Stomach (tissue), 8 donors: ENCODE measurements at regions not wholly inside any gene's neighbourhood (a gene's known extent, or its start where the extent isn't known, plus 50 kb on each side); places are given as distances from the start of the nearest gene placed in this dataset.
A peak's percentile ranks its signal among the peaks of the same experiment; 100 is the strongest.

Experiments
- DNase-seq, 2 donors: peaks; one replicate each; pipeline versions ENCODE4 v3.0.0 to v3.0.0-alpha.2; 2013 to 2019
- H3K27ac ChIP-seq, 5 donors: fragments of 200-600 bp in 4 of 5; sonication (generic) in 4 of 5; one replicate each; pipeline ENCODE4 v1.5.1; 2013 to 2019; ENCODE audit warnings: mild to moderate bottlenecking in 1 of 5, moderate library complexity in 1 of 5
- H3K27me3 ChIP-seq, 3 donors: fragments of 200-600 bp; sonication (generic); one replicate each; pipeline ENCODE4 v1.5.1; 2017 to 2019; ENCODE audit warnings: mixed run types in 1 of 3
- H3K36me3 ChIP-seq, 4 donors: fragments of 200-600 bp; sonication (generic); 1 replicate in 3 of 4; 2 replicates in 1 of 4; pipeline ENCODE4 v1.5.1; 2016 to 2019
- H3K4me1 ChIP-seq, 4 donors: fragments of 200-600 bp; sonication (generic); one replicate each; pipeline ENCODE4 v1.5.1; 2016 to 2019
- H3K4me3 ChIP-seq, 4 donors: fragments of 200-600 bp; sonication (generic) in 3 of 4; one replicate each; pipeline ENCODE4 v1.5.1; 2016 to 2019; ENCODE audit warnings: mild to moderate bottlenecking in 1 of 4
- H3K9me3 ChIP-seq, 4 donors: fragments of 200-600 bp; sonication (generic); one replicate each; pipeline ENCODE4 v1.5.1; 2016 to 2019
- CTCF ChIP-seq, 7 experiments: fragments of 450-650 bp in 4 of 7; fragments of 200-600 bp in 3 of 7; sonication (generic) in 3 of 7; IDR thresholded peaks; one replicate each; pipeline ENCODE4 v1.5.1; 2016 to 2019; ENCODE audit warnings: antibody characterized with exemption in 7 of 7, control low read depth in 2 of 7, mild to moderate bottlenecking in 1 of 7
- EP300 ChIP-seq: sonication (generic); formaldehyde crosslinking; IDR thresholded peaks from one replicate; pipeline ENCODE4 v1.6.1; 2017; ENCODE audit warnings: antibody characterized with exemption
- POLR2A ChIP-seq, 4 donors: fragments of 450-650 bp; IDR thresholded peaks; one replicate each; pipeline ENCODE4 v1.6.1; 2016; ENCODE audit warnings: antibody characterized with exemption in 4 of 4, control low read depth in 2 of 4, mild to moderate bottlenecking in 1 of 4, moderate library complexity in 1 of 4
- POLR2AphosphoS5 ChIP-seq, 3 donors: sonication (generic); formaldehyde crosslinking; IDR thresholded peaks; one replicate each; pipeline ENCODE4 v1.6.1; 2016; ENCODE audit warnings: antibody characterized with exemption in 3 of 3
- WGBS, 5 donors: extraction: QIAGEN DNeasy Blood & Tissue Kit in 3 of 5; methylation state at CpG; one replicate each; pipeline versions ENCODE4 v1.1.5 to v1.1.7; 2013 to 2018; 5-methylcytosine and 5-hydroxymethylcytosine counted together
- intact Hi-C: fragments of 100-400 bp; cut with DNase I; formaldehyde crosslinking; loops from one replicate; pipeline ENCODE4 v1.15.1; 2023; ENCODE audit warnings: low total_unique reads
- donor health status: healthy with polysubstance abuse.
- donor health status: Bipolar disorder and iron deficiency.
- donor health status: healthy.

DNA sequence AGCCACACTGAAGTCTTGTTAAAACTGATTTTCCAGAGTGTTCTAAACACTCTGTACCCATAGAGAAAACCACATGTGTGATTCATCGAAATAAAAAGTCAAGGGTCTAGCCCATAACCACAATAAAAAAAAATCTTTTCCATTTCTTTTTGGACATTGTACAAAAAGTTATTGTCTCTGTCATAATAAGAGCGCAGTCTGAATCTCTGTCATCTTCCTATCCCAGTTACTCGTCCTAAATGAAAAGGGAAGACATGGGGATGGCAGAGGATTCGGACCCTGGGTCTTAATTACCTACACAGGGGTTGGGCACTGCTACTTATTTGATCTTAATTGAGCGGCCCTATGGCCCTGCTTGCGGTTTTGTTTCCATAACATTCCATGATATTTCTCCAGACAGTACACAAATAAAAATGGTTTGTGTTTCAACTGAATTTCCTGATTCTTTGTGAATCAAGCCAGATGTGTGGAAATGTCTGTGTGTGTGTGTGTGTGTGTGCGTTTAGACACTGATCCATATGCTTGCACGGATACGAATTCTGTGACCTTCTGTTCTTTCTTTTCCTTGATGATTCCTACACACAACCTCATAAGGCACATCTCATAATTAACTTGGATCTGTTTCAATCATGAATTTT, 133.4 kb upstream of the SPATS2L start:
- TF ChIP-seq POLR2AphosphoS5 (IDR thresholded peaks at IDR 0.05) (no peak), EP300 (no peak)
- peak in 1 of 2 donors; percentile 53 for DNase-seq
- H3K27me3 ChIP-seq, result no peaks in the 10 kb centered on the region
- H3K4me3 ChIP-seq, result no peak overlapping the region
- H3K36me3 ChIP-seq, result no peaks in the 10 kb centered on the region
- no peaks in the 10 kb centered on the region for H3K4me1 ChIP-seq
- no peaks in the 10 kb centered on the region for H3K9me3 ChIP-seq
- intact Hi-C loops, result no loop called here
- no peak overlapping the region for H3K27ac ChIP-seq
- 81 to 86% (median 84%) methylated on average over 9 of the region's 9 CpGs for WGBS, 5 donors

GRCh38 chr2:200173691-200174090, 132.8 kb upstream of the SPATS2L start:
- Histone ChIP-seq H3K27ac (no peak overlapping the region), H3K36me3 (no peaks in the 10 kb centered on the region), H3K4me3 (no peak overlapping the region), H3K27me3 (no peaks in the 10 kb centered on the region), H3K4me1 (no peaks in the 10 kb centered on the region), H3K9me3 (no peaks in the 10 kb centered on the region)
- no peak for TF ChIP-seq CTCF (IDR thresholded peaks at IDR 0.05)
- TF ChIP-seq EP300, result no peak
- no peak for TF ChIP-seq POLR2A (IDR thresholded peaks at IDR 0.05)
- TF ChIP-seq POLR2AphosphoS5 (IDR thresholded peaks at IDR 0.05), result no peak
- intact Hi-C loops, result no loop called here
- 87 to 97% (median 90%) methylated on average over 3 of the region's 3 CpGs for WGBS, 5 donors
- no peak for DNase-seq

- H3K4me3 ChIP-seq, result no peak overlapping the region
- H3K27me3 ChIP-seq, result no peaks in the 10 kb centered on the region
- WGBS, 5 donors, result 96 to 98% (median 96%) methylated on average over 16 to 55 of the region's 55 CpGs
- H3K9me3 ChIP-seq, result no peaks in the 10 kb centered on the region
- no peak overlapping the region for H3K27ac ChIP-seq
- no peaks in the 10 kb centered on the region for H3K36me3 ChIP-seq
- intact Hi-C loops, result no loop called here
- TF ChIP-seq EP300 (no peak), CTCF (IDR thresholded peaks at IDR 0.05) (no peak), POLR2AphosphoS5 (IDR thresholded peaks at IDR 0.05) (no peak), POLR2A (IDR thresholded peaks at IDR 0.05) (no peak)
- no peak for DNase-seq
- H3K4me1 ChIP-seq, result no peaks in the 10 kb centered on the region
Measured at GRCh38 chr2:200174433-200175216, 131.9 kb upstream of the SPATS2L start.

DNA sequence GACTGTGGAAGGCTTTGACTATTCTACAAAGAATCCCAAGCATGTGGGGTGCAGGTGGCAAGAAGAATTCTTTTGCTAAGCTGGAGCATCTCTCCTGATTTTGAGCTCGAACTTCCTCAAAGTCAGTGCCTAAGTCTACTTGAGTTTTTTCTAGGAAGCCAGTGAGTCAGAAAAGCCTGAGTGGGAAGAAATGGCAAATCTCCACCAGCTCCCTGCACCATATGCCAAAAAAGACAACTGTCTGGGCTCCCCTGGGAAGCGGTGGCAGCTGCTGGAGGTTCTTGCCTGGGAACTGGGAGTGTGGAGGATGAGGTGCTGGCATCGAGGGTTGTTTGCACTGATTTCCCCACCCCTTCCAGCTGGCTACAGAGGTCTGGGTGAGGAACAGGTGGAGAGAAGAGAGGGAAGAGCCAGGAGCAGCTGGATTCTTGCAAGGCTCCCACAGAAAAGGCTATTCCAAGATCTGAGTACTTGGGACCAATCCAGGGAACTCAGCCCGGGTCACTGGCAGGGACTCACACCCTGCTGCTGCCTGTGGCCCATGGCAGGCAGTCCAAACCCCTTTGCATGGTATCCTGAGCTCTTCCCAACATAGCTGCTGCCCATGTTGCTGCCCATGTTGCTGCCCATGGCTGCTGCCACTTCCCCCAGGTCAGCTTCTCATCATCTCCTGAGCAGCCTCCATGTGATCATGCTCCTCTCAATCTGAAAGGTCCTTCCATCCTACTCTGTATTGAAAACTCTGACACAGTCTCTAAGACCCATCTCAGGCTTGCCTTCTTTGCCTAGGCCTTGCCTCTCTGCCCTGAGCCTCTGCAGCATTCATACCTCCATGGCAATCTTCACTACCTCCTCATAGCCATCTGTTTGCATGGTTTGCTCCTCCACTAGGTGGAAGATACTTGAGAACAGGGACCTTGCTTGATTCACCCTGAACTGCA, 128.3 kb upstream of the SPATS2L start:
- 35 to 58% (median 40%) methylated on average over 3 to 4 of the region's 4 CpGs for WGBS, 5 donors
- no peaks in the 10 kb centered on the region for H3K27me3 ChIP-seq
- intact Hi-C loops, result no loop called here
- H3K9me3 ChIP-seq, result no peaks in the 10 kb centered on the region
- DNase-seq, result no peak
- no peak overlapping the region for H3K27ac ChIP-seq
- H3K4me1 ChIP-seq, result no peaks in the 10 kb centered on the region
- H3K36me3 ChIP-seq, result no peaks in the 10 kb centered on the region
- no peak overlapping the region for H3K4me3 ChIP-seq
- TF ChIP-seq POLR2AphosphoS5 (IDR thresholded peaks at IDR 0.05) (no peak), CTCF (IDR thresholded peaks at IDR 0.05) (no peak), POLR2A (IDR thresholded peaks at IDR 0.05) (no peak), EP300 (no peak)
